ENCODE measurements at regions not wholly inside any gene's neighbourhood (a gene's known extent, or its start where the extent isn't known, plus 50 kb on each side); places are given as distances from the start of the nearest gene placed in this dataset.

DNA sequence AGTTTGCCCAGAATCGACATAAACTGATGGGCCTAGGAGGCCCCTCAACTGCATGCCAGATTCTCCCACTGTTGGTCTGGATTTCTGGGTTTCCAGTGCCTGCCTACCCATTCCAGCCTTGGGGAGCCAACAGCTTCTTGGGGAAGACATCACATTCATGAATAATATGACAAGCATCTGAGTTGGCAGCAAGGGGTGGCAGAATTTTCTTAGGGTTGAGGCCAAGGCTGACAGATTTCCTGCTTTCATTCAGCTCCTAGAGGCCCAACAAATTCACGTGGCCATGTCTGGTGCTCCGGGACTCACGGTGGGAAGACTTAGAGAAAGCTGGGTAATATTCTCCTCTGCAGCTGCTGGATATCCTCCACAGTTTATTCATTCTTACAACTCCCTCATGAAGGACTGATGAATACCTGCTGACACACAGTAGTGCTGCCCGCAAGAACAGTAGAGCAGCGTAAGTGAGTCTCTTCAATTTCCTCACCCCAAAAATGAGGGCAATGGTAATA lies 305.0 kb upstream of the TNC start:
- no peak for DNase-seq (ENCODE audit: low read depth)
- TF ChIP-seq, protein P1, sequence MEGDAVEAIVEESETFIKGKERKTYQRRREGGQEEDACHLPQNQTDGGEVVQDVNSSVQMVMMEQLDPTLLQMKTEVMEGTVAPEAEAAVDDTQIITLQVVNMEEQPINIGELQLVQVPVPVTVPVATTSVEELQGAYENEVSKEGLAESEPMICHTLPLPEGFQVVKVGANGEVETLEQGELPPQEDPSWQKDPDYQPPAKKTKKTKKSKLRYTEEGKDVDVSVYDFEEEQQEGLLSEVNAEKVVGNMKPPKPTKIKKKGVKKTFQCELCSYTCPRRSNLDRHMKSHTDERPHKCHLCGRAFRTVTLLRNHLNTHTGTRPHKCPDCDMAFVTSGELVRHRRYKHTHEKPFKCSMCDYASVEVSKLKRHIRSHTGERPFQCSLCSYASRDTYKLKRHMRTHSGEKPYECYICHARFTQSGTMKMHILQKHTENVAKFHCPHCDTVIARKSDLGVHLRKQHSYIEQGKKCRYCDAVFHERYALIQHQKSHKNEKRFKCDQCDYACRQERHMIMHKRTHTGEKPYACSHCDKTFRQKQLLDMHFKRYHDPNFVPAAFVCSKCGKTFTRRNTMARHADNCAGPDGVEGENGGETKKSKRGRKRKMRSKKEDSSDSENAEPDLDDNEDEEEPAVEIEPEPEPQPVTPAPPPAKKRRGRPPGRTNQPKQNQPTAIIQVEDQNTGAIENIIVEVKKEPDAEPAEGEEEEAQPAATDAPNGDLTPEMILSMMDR (IDR thresholded peaks at IDR 0.05; ENCODE audit: insufficient read depth, low read depth, low read length), result no peak
- H3K4me3 ChIP-seq (ENCODE audit: low read depth, low read length), result no peak overlapping the region

DNA sequence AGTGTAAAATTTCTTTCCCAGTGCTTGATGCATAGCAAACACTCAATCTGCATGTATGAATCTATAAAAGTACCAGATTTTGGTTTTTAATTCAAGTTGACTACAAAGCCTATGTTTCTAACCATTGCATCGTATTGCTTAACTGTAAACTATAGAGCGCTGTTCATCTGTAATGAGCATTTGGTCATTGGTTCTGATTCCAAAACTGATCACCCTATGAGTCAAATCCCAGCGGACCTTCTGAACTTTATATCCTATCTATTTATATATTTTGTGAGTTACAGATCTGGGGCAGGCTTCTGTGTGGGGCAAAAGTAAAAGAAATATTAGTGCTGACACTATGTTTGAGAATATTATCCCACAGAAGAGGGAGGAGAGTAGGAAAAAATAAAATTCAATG lies 305.7 kb upstream of the TNC start:
- TF ChIP-seq, protein P1 (IDR thresholded peaks at IDR 0.05; ENCODE audit: insufficient read depth, low read depth, low read length), result no peak
- H3K4me3 ChIP-seq (ENCODE audit: low read depth, low read length), result no peak overlapping the region
- no peak for DNase-seq (ENCODE audit: low read depth)

DNA sequence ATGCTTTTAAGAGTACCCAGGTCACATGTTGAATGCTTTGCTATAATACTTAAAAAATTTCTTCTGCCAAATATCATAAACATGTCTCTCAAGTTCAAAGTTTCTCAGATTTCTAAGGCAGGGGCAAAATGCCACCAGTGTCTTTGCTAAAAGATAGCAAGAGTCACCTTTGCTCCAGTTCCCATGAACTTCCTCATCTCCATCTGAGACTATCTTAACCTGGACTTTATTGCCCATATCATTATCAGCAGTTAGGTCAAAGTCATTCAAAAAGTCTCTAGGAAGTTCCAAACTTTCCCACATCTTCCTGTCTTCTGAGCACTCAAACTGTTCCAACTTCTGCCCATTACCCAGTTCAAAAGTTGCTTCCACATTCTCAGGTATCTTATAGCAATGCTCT lies 307.6 kb upstream of the TNC start:
- DNase-seq (ENCODE audit: low read depth), result no peak
- TF ChIP-seq, protein P1 (IDR thresholded peaks at IDR 0.05; ENCODE audit: insufficient read depth, low read depth, low read length), result no peak
- no peak overlapping the region for H3K4me3 ChIP-seq (ENCODE audit: low read depth, low read length)

DNA sequence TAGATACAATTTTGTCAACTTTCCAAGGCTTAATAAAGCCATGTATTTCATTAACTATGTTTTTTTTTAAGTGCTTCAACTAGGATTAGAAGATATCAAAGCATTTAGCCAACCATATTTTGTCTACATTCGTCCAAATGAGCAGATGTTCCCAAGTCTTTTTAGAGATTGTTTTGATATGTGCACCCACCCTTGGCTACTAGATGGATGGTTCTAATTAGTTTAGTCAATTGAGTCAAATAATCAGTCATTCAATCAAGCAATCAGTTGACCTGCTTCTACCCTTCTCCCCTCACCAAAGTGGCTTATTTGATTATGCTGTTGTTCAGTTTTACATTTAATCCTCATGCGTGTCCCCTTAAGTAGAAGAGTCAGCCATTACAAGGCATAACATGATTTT lies 319.5 kb upstream of the TNC start:
- TF ChIP-seq, protein P1 (IDR thresholded peaks at IDR 0.05; ENCODE audit: insufficient read depth, low read depth, low read length), result no peak
- no peak overlapping the region for H3K4me3 ChIP-seq (ENCODE audit: low read depth, low read length)
- DNase-seq (ENCODE audit: low read depth), result no peak

GRCh38 chr9:115439641-115440040 lies 321.7 kb upstream of the TNC start:
- TF ChIP-seq, protein P1 (IDR thresholded peaks at IDR 0.05; ENCODE audit: insufficient read depth, low read depth, low read length), result no peak
- H3K4me3 ChIP-seq (ENCODE audit: low read depth, low read length), result no peak overlapping the region
- no peak for DNase-seq (ENCODE audit: low read depth)

GRCh38 chr9:115442054-115442453 lies 324.1 kb upstream of the TNC start:
- TF ChIP-seq, protein P1 (IDR thresholded peaks at IDR 0.05; ENCODE audit: insufficient read depth, low read depth, low read length), result no peak
- DNase-seq (ENCODE audit: low read depth), result peak; percentile 10
- no peak overlapping the region for H3K4me3 ChIP-seq (ENCODE audit: low read depth, low read length)

- no peak for DNase-seq (ENCODE audit: low read depth)
- TF ChIP-seq, protein P1 (IDR thresholded peaks at IDR 0.05; ENCODE audit: insufficient read depth, low read depth, low read length), result no peak
- H3K4me3 ChIP-seq (ENCODE audit: low read depth, low read length), result no peak overlapping the region
Observed at GRCh38 chr9:115443890-115444289, 325.9 kb upstream of the TNC start.
